ENCODE measurements at regions not wholly inside any gene's neighbourhood (a gene's known extent, or its start where the extent isn't known, plus 50 kb on each side); places are given as distances from the start of the nearest gene placed in this dataset.
"Not testable (repeated sequence)": the region's sequence is repeated elsewhere in the genome, so short reads cannot be mapped to it uniquely, and the experiment has no call there.

DNA sequence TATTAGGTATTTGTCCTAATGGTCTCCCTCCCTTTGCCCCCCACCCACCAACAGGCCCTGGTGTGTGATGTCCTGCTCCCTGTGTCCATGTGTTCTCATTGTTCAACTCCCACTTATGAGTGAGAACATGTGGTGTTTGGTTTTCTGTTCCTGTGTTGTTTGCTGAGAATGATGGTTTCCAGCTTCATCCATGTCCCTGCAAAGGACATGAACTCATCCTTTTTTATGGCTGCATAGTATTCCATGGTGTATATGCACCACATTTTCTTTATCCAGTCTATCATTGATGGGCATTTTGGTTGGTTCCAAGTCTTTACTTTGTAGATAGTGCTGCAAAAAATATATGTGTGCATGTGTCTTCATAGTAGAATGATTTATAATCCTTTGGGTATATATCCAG lies 81.4 kb upstream of the ZNF536 start:
- TF ChIP-seq, protein P1, sequence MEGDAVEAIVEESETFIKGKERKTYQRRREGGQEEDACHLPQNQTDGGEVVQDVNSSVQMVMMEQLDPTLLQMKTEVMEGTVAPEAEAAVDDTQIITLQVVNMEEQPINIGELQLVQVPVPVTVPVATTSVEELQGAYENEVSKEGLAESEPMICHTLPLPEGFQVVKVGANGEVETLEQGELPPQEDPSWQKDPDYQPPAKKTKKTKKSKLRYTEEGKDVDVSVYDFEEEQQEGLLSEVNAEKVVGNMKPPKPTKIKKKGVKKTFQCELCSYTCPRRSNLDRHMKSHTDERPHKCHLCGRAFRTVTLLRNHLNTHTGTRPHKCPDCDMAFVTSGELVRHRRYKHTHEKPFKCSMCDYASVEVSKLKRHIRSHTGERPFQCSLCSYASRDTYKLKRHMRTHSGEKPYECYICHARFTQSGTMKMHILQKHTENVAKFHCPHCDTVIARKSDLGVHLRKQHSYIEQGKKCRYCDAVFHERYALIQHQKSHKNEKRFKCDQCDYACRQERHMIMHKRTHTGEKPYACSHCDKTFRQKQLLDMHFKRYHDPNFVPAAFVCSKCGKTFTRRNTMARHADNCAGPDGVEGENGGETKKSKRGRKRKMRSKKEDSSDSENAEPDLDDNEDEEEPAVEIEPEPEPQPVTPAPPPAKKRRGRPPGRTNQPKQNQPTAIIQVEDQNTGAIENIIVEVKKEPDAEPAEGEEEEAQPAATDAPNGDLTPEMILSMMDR (conservative IDR thresholded peaks at IDR 0.05; ENCODE audit: low read depth, low read length) = not testable (repeated sequence)
- TF ChIP-seq POLR2A (IDR thresholded peaks at IDR 0.05; ENCODE audit: low read depth, low read length); CEBPB (IDR thresholded peaks at IDR 0.05; ENCODE audit: low read depth, low read length); CHD1 (IDR thresholded peaks at IDR 0.05; ENCODE audit: low read depth, low read length); MAFK (IDR thresholded peaks at IDR 0.05; ENCODE audit: low read depth, low read length); RAD21 (IDR thresholded peaks at IDR 0.05; ENCODE audit: low read length); FOS (IDR thresholded peaks at IDR 0.05; ENCODE audit: low read depth, low read length): not testable (repeated sequence)
- TF ChIP-seq, protein P2, sequence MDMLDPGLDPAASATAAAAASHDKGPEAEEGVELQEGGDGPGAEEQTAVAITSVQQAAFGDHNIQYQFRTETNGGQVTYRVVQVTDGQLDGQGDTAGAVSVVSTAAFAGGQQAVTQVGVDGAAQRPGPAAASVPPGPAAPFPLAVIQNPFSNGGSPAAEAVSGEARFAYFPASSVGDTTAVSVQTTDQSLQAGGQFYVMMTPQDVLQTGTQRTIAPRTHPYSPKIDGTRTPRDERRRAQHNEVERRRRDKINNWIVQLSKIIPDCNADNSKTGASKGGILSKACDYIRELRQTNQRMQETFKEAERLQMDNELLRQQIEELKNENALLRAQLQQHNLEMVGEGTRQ (IDR thresholded peaks at IDR 0.05; ENCODE audit: low read depth, low read length) = not testable (repeated sequence)

Data from IMR-90 (cell line).